GM21825 (cell line): ENCODE measurements at regions not wholly inside any gene's neighbourhood (a gene's known extent, or its start where the extent isn't known, plus 50 kb on each side); places are given as distances from the start of the nearest gene placed in this dataset.

Source experiments
- ATAC-seq: cut with Tn5 transposase; IDR thresholded peaks from one replicate; pipeline ENCODE4 v1.9.1; 2021; ENCODE audit warnings: mild to moderate bottlenecking, moderate library complexity; ENCODE audit not compliant: unreplicated experiment

DNA sequence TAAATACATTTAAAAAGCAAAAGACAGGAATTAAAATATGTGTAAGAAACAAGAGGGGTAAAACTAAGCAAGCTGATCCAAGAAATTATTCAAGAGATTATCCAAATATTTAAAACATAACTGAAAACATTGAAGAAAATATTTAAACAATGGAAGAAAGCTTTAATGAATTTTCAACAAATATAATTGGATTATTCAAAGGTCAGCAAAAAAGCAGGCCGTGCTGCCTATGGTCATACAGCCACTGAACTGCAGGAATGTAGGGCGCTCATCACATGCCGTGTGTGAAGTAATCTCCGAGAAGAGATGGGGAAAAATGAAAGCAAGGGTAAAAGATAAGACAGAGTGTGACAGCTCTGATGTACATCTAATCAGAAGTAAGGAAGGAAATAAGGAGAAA lies 1195.4 kb upstream of the EYS start:
- ATAC-seq = no peak

DNA sequence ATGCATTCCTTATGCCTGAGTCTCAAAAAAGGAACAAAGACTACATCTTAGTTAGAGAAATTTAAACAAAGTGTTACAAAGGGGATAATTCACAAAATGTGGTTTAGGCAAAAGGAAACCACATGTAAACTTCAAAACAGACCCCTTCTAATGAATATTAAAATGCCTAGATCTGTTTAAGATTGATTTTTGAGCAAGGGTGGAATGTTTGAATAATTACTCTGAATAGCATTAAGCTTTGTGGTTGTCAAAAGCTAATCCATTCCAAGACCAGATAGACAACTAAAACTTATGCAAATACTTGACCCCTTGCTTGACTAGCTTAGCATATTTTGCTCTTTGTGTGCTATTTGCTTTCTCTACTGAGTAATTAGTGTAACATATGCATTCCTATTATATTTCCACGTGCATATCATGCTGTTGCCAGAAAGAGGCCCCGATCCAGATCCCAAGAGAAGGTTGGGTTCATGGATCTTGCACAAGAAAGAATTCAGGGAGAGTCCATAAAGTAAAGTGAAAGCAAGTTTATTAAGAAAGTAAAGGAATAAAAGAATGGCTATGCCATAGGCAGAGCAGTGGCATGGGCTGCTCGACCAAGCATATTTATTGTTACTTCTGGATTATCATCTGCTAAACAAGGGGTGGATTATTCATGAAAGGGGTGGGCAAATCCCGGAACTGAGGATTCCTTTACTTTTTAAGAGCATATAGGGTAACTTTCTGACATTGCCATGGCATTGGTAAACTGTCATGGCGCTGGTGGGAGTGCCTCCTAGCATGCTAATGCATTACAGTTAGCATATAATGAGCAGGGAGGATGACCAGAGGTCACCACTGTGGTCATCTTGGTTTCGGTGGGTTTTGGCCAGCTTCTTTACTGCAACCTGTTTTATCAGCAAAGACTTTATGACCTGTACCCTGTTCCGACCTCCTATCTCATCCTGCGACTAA lies 1193.4 kb upstream of the EYS start:
- no peak for ATAC-seq

DNA sequence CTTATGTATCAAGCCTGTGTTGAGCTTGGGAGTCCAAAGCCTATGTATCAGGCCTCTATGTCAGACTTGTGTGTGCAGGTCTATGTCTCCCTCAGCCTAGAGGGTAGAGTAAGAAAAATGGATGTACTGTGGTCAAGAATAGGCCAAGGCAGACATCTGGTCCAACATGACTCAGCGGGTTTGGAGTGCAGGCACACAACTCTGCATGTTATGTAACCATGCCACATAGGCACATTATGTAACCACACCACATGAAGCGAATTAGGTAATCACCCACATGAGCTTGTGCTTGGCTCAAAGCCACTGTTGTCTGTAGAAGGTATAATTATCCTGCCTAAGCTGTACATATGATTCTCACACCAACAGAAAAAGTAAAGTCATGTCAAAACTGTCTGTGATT lies 1190.5 kb upstream of the EYS start:
- ATAC-seq = no peak

DNA sequence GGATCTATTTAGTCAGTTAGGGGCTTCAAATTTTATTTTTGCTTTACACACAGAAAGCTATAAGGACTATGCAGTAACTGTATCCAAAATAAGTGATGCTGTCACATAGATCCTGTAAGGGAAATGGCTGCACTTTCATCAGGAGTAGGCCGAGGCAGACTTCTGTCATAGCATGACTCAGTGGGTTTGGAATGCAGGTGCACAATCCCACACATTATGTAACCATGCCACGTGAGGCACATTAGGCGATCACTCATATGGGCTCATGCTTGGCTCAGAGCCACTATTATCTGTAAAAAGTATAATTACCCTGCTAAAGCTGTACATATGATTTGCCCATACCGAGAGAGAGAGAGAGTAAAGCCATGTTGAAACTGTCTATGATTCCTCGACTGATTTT lies 1189.4 kb upstream of the EYS start:
- no peak for ATAC-seq

DNA sequence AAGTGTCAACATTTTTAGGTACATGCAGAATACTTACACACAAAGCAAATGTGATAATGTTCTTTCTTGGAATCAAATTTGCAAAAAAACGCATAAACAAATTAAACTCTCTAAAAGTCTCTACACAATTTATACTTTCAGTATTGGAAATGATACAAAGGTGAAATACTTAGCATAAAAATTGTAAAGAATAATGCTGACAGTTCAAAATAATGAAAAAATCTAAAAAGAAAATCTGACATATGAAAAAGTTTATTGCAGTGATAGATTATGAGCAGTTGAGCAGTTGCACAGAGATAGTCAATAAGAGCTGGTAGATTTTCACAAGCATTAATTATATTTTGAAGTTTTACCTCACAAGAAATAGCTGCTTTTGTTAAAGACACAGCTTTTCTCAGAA lies 1176.4 kb upstream of the EYS start:
- no peak for ATAC-seq

DNA sequence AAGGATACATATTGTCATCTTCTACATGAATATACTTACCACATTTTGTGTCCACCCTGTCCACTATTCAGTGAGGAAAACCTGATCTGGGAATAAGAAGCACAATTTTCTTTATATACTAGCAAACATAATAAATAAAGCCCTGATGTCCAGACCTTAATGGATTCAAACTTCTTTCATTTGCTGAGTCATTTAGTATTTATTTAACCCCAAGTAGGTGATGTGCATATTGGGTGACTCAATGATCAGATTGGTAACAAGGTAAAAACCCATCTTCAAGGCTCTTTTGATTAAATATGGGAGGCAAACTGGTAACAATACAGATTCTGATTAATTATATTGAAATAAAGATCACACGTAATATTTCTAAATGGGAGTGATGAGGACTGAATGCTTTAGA lies 1159.8 kb upstream of the EYS start:
- ATAC-seq = no peak

DNA sequence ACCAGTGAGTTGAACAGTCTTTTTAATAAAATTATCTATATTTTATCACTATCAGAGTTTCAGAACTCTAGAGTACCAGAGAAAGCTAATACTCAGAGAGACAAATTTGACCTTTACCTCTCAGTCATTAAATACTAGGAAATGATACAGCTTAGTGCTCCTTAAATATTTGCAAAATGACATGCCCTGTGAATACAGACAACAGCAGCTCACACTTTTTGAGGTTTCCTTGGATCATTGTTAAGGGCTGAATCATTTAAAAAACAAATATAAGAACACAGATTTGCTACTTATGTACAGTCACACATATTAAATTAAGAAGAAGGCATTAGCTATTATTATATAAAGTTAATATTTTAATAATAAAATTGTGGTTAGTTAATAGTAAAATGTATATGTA lies 1158.7 kb upstream of the EYS start:
- ATAC-seq = no peak

DNA sequence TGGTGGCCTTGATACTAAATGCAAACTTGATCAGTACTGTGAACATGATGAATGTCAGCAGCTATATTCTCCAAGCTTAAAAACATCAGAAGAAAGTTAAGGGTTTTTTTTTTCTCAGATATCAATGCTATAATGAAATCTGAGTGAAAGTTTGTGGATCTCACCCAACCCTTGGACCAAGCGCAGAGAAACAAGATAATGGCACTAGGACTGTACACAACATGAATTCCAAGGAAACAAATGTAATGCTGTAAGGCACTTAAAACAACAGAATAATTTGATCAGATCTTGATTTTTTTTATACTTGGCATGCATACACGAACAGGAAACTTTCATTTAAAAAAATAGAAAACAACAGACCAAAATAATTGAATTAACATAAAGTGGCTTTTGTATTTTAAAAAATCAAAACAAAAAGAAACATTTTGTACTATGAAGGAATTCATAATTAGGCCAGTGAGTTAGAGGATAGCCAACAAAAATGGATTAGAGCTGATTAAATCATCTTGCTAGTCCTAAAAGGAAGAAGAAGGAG lies 1154.0 kb upstream of the EYS start:
- ATAC-seq = no peak

DNA sequence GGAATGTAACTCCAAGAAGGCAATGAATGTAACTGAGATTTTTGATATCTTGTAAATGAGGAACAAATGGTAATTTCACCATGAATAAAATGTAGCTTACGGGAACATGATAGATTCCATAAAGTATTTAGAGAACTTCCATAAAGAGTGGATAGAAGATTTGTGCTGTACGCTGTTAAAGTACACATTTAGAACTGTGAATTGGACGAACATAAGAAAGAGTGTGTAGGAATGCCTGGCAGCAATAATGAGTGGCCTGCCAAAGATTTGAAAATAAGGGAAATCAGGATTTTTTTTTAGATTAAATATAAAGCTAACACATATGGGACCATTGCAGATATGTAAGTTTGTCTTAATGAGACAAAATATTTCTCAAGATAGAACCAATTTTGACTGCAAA lies 1153.3 kb upstream of the EYS start:
- no peak for ATAC-seq

DNA sequence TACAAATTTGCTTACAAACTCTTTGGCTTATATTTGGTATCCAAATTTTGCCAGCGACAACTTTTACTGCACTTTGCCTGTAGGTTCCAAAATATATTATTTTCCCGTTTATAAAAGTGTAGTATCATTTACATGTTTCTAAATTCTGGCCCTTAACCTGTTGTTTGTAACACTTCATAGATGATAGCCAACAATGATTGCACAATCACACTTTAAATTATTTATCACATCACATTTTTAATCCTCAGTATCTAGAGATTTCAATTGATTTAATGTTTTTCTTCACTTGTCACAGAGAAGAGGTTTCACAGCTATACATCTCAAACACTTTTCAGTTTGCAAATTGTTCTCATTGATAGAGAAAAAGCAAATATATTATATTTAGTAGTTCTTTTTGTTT lies 1151.2 kb upstream of the EYS start:
- ATAC-seq = no peak

DNA sequence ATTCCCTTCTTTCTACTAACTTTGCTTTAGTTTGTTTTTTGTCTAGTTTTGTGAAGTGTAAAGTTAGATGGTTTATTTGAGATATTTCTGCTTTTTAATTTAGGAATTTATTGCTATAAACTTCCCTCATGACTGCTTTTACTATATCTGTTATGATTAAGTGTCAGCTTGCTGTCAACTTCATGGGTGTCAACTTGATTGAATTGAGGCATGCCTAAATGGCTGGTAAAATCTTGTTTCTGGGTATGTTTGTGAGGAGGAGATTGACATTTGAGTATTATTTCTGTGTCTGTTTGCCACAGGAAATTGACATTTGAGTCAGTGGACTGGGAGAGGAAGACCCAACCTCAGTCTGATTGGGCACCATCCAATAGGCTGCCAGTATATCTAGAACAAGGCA lies 1147.0 kb upstream of the EYS start:
- ATAC-seq = no peak

DNA sequence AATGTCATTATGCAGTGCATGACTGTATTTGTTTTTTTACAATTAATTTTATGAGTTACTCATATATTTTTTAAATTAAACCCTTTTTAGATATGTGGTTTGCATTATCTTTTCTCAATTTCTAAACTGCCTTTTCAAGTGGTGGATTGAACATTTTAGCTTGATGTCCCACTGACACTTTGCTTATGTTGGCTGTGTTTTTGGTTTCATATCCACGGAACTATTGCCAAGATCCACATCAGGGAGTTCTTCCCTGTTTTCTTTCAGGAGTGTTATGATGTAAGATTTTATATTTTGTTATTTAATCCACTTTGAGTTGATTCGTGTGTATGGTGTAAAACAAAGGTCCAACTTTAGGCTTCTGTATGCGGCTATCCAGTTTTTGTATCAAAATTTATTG lies 1144.9 kb upstream of the EYS start:
- ATAC-seq = no peak

DNA sequence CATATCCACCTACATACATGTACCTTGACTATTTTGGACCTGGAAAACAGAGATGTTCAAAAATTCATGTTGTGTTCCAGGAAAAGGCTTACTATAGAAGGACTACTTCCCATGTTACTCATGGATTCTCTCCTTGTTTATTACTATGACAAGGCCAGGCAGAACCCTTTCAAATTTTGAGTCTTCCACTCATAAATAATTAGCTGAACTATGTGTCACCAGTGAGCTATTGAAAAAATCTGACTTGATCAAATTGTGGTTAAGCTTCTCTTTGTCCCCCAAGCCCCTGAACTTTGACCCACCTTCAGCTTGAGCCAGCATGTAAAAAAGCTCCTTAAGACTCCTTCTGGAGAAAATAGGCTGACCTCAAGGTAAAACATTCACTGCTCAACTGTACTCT lies 1142.8 kb upstream of the EYS start:
- ATAC-seq = no peak

DNA sequence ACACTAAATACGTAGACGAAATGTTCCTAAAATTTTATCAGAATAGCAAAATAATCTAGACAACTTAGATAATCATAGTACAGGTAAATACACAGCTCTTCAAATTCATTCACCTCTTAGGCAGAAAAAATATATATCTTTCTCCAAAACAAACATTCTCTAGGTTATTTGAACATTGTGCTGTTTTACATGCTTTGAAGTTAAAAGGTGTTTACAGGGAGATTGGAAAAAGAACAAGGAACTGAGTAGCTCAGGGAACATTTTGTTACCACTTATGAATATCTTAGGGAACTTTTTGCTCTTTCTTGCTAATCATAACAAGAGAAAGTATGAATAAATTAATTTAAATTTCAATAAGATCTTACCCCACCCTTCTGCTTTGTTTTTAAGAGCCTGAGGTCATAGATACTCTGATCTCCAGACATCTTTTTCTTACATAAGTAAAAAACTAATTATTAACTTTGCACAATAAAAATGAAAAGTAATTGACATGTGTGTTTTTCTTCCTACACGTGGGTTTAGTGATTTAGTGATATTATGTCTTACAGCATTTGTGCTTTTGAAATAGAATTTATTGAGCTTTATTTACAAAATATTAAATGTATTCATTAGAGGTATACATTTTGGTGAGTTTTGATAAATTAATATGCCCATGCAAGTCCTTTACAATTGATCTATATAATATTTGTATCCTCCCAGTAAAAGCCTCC lies 1141.4 kb upstream of the EYS start:
- ATAC-seq = no peak

DNA sequence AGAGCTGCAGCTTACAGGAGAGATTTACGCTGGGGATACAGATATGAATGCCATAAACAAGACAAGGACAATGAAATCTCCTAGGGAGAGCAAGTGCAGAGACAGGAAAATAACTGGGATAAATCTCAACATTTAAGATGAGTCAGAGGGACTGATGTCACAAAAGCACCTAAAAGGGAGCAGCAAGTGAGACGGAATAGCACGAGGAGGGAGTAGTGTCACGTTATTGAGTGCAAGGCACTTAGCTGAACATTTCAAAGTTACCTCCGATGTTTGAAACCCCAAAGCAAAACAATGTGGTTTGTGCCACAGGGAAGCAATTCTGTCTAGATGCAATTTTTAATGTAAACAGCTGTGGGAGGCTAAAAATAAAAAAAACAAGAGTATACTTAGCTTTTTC lies 1131.7 kb upstream of the EYS start:
- ATAC-seq = no peak

DNA sequence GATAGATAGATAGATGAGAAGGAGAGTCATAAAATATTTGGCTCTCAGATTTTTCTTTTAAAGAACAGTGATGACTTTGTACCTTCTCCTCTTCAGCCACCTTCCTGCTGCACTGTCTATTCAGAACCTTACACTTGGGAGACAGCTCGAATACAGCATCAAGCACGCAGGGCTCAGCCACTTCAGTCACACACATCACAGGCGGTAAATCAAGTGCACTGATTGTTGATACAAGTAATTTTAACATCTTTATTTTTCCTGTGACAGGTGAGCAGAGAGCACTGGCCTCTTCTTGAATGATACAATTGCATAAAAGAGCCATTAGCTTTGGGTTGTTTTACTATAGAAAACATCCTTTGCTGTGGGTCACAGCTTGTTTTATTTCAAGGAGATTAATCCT lies 1118.5 kb upstream of the EYS start:
- ATAC-seq = no peak

DNA sequence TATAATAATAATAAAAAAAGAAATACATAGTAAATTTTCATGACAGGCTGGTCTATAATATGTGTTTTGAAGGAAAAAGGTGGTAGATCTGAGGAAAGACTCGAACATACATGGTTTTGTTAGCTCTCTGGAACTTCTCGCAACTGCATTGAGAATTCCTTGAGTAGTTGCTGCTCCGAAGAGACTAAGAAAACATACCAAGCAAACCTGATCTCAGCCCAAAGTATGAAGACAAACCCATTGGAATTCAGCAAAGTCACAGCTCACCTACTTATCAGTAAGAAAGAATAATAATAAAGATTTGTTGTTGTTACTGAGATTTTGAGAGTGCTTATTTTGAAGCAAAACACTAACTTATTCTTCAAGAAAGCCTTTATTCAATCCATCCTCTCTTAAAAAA lies 1107.1 kb upstream of the EYS start:
- no peak for ATAC-seq

DNA sequence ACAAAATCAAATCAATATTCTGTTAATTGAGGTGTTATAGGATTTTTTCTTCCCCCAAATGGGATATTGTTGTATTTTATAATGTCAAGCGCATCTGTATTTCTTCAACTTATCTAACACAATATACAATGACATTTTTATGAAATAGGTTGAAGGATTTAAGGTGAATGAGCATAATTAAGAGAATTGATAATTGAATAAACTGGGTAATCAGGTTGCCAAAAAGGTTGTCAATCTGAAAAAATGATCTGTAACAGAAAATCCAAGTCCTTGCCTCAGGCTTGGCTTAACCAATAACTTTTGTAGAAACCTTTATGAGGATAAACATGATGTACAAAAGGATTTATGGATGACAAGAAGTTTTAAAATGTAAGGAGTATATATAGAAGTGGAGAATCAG lies 1101.7 kb upstream of the EYS start:
- ATAC-seq = no peak

DNA sequence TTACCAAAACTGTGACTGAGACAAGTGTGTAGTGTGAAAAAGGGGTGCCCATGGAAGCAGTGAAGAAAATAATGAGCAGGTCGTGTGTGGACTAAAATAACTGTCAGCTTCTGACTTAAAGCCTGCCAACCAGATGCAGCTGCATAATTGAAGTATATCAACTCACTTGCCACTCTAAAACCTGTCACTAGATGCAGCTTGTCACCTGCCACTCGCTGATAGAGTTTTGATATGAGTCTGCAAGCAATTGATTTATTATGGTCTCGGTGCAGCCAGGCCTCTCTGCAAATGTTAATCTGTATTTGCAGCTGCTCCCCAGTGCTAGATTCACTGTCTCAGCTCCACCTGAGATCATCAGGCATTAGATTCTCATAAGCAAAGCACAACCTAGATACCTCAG lies 1090.0 kb upstream of the EYS start:
- no peak for ATAC-seq

DNA sequence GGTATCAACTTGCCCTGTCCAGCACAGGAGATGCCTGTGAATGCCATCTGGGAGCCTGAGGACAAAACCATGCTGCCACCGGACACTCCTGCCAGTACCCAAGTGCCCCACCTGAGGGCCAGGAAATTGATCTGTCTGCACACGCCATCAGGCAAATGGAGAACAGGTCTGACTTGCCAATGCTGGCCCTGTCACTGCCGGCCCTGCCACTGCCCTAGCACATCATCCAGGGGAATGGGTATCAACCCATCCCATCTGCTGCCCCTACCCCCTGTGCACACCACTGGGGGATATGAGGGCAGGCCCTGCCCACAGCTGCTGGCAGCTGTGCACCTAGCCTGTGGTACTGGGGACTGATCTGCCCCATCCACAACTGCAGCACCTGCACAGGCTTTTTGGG lies 1081.6 kb upstream of the EYS start:
- no peak for ATAC-seq

DNA sequence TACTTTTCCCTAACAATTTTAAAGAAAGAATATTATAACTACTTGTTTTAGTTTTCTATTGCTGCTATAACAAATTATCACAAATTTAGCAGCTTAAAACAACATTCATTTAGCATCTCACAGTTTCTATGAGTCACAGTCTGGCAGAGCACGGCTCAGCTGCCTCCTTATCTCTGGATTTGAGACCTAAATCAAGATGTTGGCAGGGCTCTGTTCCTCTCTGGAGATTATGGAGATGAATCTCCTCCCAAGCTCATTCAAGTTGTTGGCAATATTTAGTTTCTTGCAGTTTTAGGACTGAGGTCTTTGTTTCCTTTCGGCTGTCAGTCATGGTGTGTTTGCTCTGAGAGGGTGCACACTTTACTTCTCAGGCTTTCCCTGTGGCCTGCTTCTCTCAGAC lies 1065.8 kb upstream of the EYS start:
- no peak for ATAC-seq

DNA sequence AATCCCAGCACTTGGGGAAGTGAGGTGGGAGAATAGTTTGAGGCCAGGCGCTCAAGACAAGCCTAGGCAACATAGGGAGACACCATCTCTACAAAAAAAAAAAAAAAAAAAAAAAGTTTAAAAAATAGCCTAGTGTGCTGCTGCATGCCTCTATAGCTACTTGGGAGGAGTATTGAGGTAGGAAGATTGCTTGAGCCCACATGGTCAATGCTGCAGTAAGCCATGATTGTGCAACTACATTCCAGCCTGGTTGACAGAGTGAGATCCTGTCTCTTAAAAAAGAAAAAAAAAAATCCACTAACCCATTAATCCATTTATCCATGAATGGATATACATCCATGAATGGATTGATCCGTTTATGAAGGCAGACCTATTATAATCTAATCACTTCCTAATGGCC lies 1064.6 kb upstream of the EYS start:
- no peak for ATAC-seq
